Right cardiac atrium (tissue), 5 donors: ENCODE measurements at regions not wholly inside any gene's neighbourhood (a gene's known extent, or its start where the extent isn't known, plus 50 kb on each side); places are given as distances from the start of the nearest gene placed in this dataset.

ENCODE experiments used
- ATAC-seq, 2 donors: fragments of 200-7000 bp; cut with Tn5 transposase; one replicate each; pipeline versions ENCODE4 v1.8.0 to v1.9.1; 2020; ENCODE audit warnings: moderate library complexity in 2 of 2, mild to moderate bottlenecking in 1 of 2
- DNase-seq, 3 donors: peaks; one replicate each; pipeline ENCODE4 v3.0.0-alpha.2; 2020
- H3K27ac ChIP-seq: one replicate; pipeline ENCODE4 v1.5.1; 2013; ENCODE audit warnings: mild to moderate bottlenecking, low read length, control low read depth, moderate library complexity
- H3K27me3 ChIP-seq: one replicate; pipeline ENCODE4 v1.6.1; 2013; ENCODE audit not compliant: control insufficient read depth, insufficient read depth
- H3K4me1 ChIP-seq: one replicate; pipeline ENCODE4 v1.6.1; 2013; ENCODE audit warnings: low read length; ENCODE audit not compliant: control insufficient read depth, insufficient read depth
- H3K4me3 ChIP-seq: one replicate; pipeline ENCODE4 v1.5.1; 2013; ENCODE audit warnings: low read length, control low read depth
- H3K9me3 ChIP-seq: one replicate; pipeline ENCODE4 v1.6.1; 2013; ENCODE audit warnings: low read length; ENCODE audit not compliant: control insufficient read depth
- WGBS: extraction: QIAGEN DNeasy Blood & Tissue Kit; methylation state at CpG from one replicate; pipeline ENCODE4 v1.1.7; 2013; 5-methylcytosine and 5-hydroxymethylcytosine counted together
- intact Hi-C, 4 donors: fragments of 100-400 bp; cut with DNase I; formaldehyde crosslinking; loops; one replicate each; pipeline versions ENCODE4 v1.11.0 to v1.14.0; 2022 to 2023
- donor health status: healthy with polysubstance abuse.
- donor health status: DM: no; HTN: yes; CAD: no.
- donor health status: DM: no; HTN: no; CAD: no.
- donor health status: DM: no; HTN: yes; CAD: no; lungs with severe emphysema.
- donor health status: DM: yes; HTN: yes; CAD: no.

GRCh38 chr16:6146874-6147425 is 1049.4 kb upstream of the EEF2KMT start:
- no peak for DNase-seq
- Histone ChIP-seq H3K4me1 (no peaks in the 10 kb centered on the region), H3K27ac (no peak overlapping the region), H3K9me3 (no peaks in the 10 kb centered on the region), H3K27me3 (no peaks in the 10 kb centered on the region), H3K4me3 (no peak overlapping the region)
- intact Hi-C loops: no loop called here
- 56% methylated on average over 9 of the region's 9 CpGs for WGBS
- ATAC-seq: no peak

DNA sequence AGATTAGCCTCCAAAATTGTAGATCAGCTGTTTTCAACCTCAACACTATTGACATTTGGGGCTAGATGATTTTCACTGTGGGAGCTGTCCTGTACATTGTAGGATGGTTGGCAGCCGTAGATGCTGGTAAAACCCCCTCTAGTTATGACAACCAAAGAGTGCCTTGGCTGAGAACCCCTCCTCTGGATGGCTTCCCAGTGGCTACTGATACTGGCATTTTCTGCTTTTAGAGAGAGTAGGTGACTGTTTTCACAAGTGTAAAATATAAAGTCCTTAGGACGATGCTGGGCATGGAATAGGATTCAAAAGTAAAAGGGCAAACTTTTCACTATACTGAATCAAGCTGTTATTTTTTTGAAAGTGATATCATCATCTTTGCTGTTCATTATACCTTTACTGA is 1048.8 kb upstream of the EEF2KMT start:
- whole genome bisulfite sequencing: 83% methylated on average over 2 of the region's 2 CpGs
- no peak for DNase-seq
- intact Hi-C loops: no loop called here

GRCh38 chr16:6144463-6144862 is 1046.9 kb upstream of the EEF2KMT start:
- Histone ChIP-seq H3K27me3 (no peaks in the 10 kb centered on the region), H3K27ac (no peak overlapping the region), H3K4me3 (no peak overlapping the region), H3K4me1 (no peaks in the 10 kb centered on the region), H3K9me3 (no peaks in the 10 kb centered on the region)
- intact Hi-C loops: no loop called here
- DNase-seq (no peak), ATAC-seq (no peak)
- WGBS: 82% methylated on average over 4 of the region's 4 CpGs

More for the DNA sequence above, 1048.8 kb upstream of the EEF2KMT start:
- Histone ChIP-seq H3K27me3 (no peaks in the 10 kb centered on the region), H3K27ac (no peak overlapping the region), H3K4me3 (no peak overlapping the region), H3K4me1 (no peaks in the 10 kb centered on the region), H3K9me3 (no peaks in the 10 kb centered on the region)
- ATAC-seq: no peak

- H3K27me3 ChIP-seq: no peaks in the 10 kb centered on the region
- H3K4me3 ChIP-seq: no peak overlapping the region
- H3K27ac ChIP-seq: no peak overlapping the region
- no peak for DNase-seq
- no peak for ATAC-seq
- H3K4me1 ChIP-seq: no peaks in the 10 kb centered on the region
- H3K9me3 ChIP-seq: no peaks in the 10 kb centered on the region
- intact Hi-C loops: no loop called here
- WGBS: 19% methylated on average over 1 of the region's 1 CpG
These were observed 1045.4 kb upstream of the EEF2KMT start for GRCh38 chr16:6143020-6143419.

GRCh38 chr16:6133009-6133557 is 1035.5 kb upstream of the EEF2KMT start:
- Histone ChIP-seq H3K4me3 (no peak overlapping the region), H3K4me1 (no peaks in the 10 kb centered on the region), H3K9me3 (no peaks in the 10 kb centered on the region), H3K27ac (no peak overlapping the region), H3K27me3 (no peaks in the 10 kb centered on the region)
- ATAC-seq (no peak), DNase-seq (no peak)
- WGBS: 65% methylated on average over 6 of the region's 6 CpGs
- intact Hi-C loops: no loop called here

DNA sequence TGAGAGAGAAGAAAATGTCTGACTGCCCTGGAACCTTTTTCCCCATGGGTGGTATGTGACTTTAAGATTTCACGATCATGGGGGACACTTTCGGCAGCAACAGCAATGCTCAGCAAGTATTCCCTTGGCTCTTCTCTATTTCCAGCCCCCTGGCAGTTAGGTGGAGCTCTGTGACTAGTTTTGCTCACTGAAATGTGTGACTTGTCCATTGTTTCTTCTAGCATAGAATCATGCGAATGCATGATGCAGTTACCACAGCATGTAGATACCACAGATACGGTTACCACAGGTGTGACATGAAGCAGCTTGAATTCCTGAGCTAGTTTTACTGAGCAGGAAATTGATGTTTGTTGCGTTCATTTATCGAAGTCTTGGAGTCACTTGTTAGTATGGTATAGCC is 1034.5 kb upstream of the EEF2KMT start:
- DNase-seq (no peak), ATAC-seq (no peak)
- intact Hi-C loops: no loop called here
- no peak overlapping the region for H3K27ac ChIP-seq
- no peak overlapping the region for H3K4me3 ChIP-seq
- H3K9me3 ChIP-seq: no peaks in the 10 kb centered on the region
- no peaks in the 10 kb centered on the region for H3K27me3 ChIP-seq
- H3K4me1 ChIP-seq: no peaks in the 10 kb centered on the region
- WGBS: 72% methylated on average over 6 of the region's 6 CpGs

DNA sequence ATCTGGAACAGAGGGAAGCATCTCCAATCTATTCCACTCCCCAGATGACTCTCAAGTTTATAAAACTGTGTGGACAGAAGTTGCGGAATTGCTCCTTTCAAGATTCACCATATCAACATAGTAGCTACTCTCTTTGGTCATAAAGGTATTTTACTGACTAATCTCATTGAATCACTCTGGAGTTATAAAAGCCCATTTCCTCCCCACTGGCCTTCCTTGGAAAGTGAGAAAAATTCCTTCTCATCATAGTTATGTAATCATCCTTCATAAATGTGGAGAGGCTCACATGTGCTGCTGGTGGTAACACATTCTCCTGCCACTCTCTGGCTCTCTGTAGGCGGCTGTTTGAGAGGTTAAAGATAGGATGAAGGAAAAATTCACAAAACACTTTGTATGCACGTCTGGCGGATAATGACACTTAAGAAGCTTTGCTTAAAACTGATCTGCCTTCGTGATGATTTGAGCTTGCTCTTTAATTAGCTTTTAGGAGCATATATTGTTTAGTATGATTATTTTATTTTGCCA is 1034.0 kb upstream of the EEF2KMT start:
- no peaks in the 10 kb centered on the region for H3K27me3 ChIP-seq
- intact Hi-C loops: no loop called here

GRCh38 chr16:6125483-6126259 is 1028.1 kb upstream of the EEF2KMT start:
- no peak for DNase-seq
- no peaks in the 10 kb centered on the region for H3K4me1 ChIP-seq
- 78% methylated on average over 8 of the region's 8 CpGs for WGBS
- H3K9me3 ChIP-seq: no peaks in the 10 kb centered on the region
- H3K4me3 ChIP-seq: no peak overlapping the region
- intact Hi-C loops: no loop called here
- H3K27ac ChIP-seq: no peak overlapping the region
- H3K27me3 ChIP-seq: no peaks in the 10 kb centered on the region
- no peak for ATAC-seq

More for the DNA sequence above, 1034.0 kb upstream of the EEF2KMT start:
- Histone ChIP-seq H3K27ac (no peak overlapping the region), H3K4me3 (no peak overlapping the region), H3K9me3 (no peaks in the 10 kb centered on the region), H3K4me1 (no peaks in the 10 kb centered on the region)
- WGBS: 62% methylated on average over 5 of the region's 5 CpGs
- DNase-seq: no peak
- ATAC-seq: no peak

GRCh38 chr16:6124136-6124535 is 1026.5 kb upstream of the EEF2KMT start:
- H3K4me1 ChIP-seq: no peaks in the 10 kb centered on the region
- intact Hi-C loops: no loop called here
- no peak overlapping the region for H3K27ac ChIP-seq
- H3K27me3 ChIP-seq: no peaks in the 10 kb centered on the region
- H3K4me3 ChIP-seq: no peak overlapping the region
- no peaks in the 10 kb centered on the region for H3K9me3 ChIP-seq
- WGBS: 69% methylated on average over 1 of the region's 1 CpG
- ATAC-seq (no peak), DNase-seq (no peak)

GRCh38 chr16:6122401-6122800 is 1024.8 kb upstream of the EEF2KMT start:
- no peaks in the 10 kb centered on the region for H3K9me3 ChIP-seq
- H3K4me1 ChIP-seq: no peaks in the 10 kb centered on the region
- H3K27ac ChIP-seq: no peak overlapping the region
- H3K4me3 ChIP-seq: no peak overlapping the region
- ATAC-seq: no peak
- no peak for DNase-seq
- 50% methylated on average over 5 of the region's 5 CpGs for WGBS
- no peaks in the 10 kb centered on the region for H3K27me3 ChIP-seq
- intact Hi-C loops: no loop called here

DNA sequence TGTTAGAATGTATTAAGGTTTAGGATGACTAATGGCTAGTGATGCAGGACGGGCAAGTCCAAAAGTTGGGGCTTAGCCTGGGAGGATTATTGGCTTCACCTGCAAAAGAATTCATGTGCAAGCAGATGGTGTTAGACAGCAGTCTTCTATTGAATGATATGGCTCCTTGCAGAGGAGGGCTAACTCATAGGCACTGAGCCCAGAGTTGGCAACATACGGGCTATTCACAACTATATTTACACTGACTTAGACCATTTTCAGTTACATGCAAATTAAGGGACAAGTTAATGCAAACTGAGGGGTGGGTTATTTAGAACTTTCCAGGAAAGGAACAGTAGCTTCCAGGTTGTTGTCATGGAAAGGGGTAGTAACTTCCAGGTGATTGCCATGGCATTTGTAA is 1017.1 kb upstream of the EEF2KMT start:
- no peak overlapping the region for H3K4me3 ChIP-seq
- peaks cover 2% of the 10 kb centered on the region for H3K9me3 ChIP-seq
- DNase-seq: no peak
- no peak overlapping the region for H3K27ac ChIP-seq
- H3K27me3 ChIP-seq: no peaks in the 10 kb centered on the region
- intact Hi-C loops: no loop called here
- WGBS: 63% methylated on average over 2 of the region's 2 CpGs
- no peak for ATAC-seq
- no peaks in the 10 kb centered on the region for H3K4me1 ChIP-seq
